ENCODE measurements at regions not wholly inside any gene's neighbourhood (a gene's known extent, or its start where the extent isn't known, plus 50 kb on each side); places are given as distances from the start of the nearest gene placed in this dataset.

GRCh38 chr6:88276331-88276730, 110.2 kb upstream of the CNR1 start:
- dilution Hi-C loops (cut with MboI; ENCODE audit: extremely low pct_ligation_motif_present, low sequenced_read_pairs) = no loop called here
- H3K4me3 ChIP-seq (ENCODE audit: control insufficient read depth in 2 of 3, extremely low read depth in 1 of 3, insufficient read depth in 2 of 3, low read depth in 1 of 3, low read length in 3 of 3) = no peak overlapping the region
- no peak for DNase-seq (ENCODE audit: low read depth, low spot score)
- no peaks in the 10 kb centered on the region for H3K27me3 ChIP-seq (ENCODE audit: control insufficient read depth, extremely low read depth, insufficient read depth, low read length)
- H3K79me2 ChIP-seq (ENCODE audit: control insufficient read depth, insufficient read depth, low read length) = no peaks in the 10 kb centered on the region
- no peak overlapping the region for H2AFZ ChIP-seq (ENCODE audit: control insufficient read depth, low read length)
- FAIRE-seq = no peak
- no peak for TF ChIP-seq CTCF (optimal IDR thresholded peaks at IDR 0.05 in 1 of 3, IDR thresholded peaks at IDR 0.05 in 1 of 3, conservative IDR thresholded peaks at IDR 0.05 in 1 of 3; ENCODE audit: extremely low read depth in 1 of 3, insufficient read depth in 2 of 3, low read length in 3 of 3)
- no peaks in the 10 kb centered on the region for H3K4me1 ChIP-seq (ENCODE audit: control insufficient read depth, extremely low read depth, insufficient read depth, low read length)
- H3K9ac ChIP-seq (ENCODE audit: control insufficient read depth, extremely low read depth, insufficient read depth, low read length) = no peak overlapping the region
- no peaks in the 10 kb centered on the region for H4K20me1 ChIP-seq (ENCODE audit: control insufficient read depth, extremely low read depth, insufficient read depth, low read length)
- H3K27ac ChIP-seq (ENCODE audit: control insufficient read depth, insufficient read depth, low read length) = no peak overlapping the region
- H3K4me2 ChIP-seq (ENCODE audit: control insufficient read depth, extremely low read depth, insufficient read depth, low read depth, low read length) = no peak overlapping the region
- H3K9me1 ChIP-seq (ENCODE audit: control insufficient read depth, extremely low read depth, insufficient read depth, low read length) = no peaks in the 10 kb centered on the region
- H3K36me3 ChIP-seq (ENCODE audit: control insufficient read depth in 2 of 2, extremely low read depth in 1 of 2, insufficient read depth in 2 of 2, low read length in 2 of 2) = no peaks in the 10 kb centered on the region
- H3K9me3 ChIP-seq (ENCODE audit: control insufficient read depth, low read depth, low read length) = peaks cover 3% of the 10 kb centered on the region

GRCh38 chr6:88268508-88268907, 102.4 kb upstream of the CNR1 start:
- no peaks in the 10 kb centered on the region for H3K36me3 ChIP-seq (ENCODE audit: control insufficient read depth in 2 of 2, extremely low read depth in 1 of 2, insufficient read depth in 2 of 2, low read length in 2 of 2)
- TF ChIP-seq EZH2 (IDR thresholded peaks at IDR 0.05; ENCODE audit: low read length) = no peak
- no peak for TF ChIP-seq CTCF (optimal IDR thresholded peaks at IDR 0.05 in 1 of 3, IDR thresholded peaks at IDR 0.05 in 1 of 3, conservative IDR thresholded peaks at IDR 0.05 in 1 of 3; ENCODE audit: extremely low read depth in 1 of 3, insufficient read depth in 2 of 3, low read length in 3 of 3)
- H3K9me1 ChIP-seq (ENCODE audit: control insufficient read depth, extremely low read depth, insufficient read depth, low read length) = no peaks in the 10 kb centered on the region
- no peaks in the 10 kb centered on the region for H3K4me1 ChIP-seq (ENCODE audit: control insufficient read depth, extremely low read depth, insufficient read depth, low read length)
- dilution Hi-C loops (cut with MboI; ENCODE audit: extremely low pct_ligation_motif_present, low sequenced_read_pairs) = no loop called here
- H3K27me3 ChIP-seq (ENCODE audit: control insufficient read depth, extremely low read depth, insufficient read depth, low read length) = no peaks in the 10 kb centered on the region
- H3K4me2 ChIP-seq (ENCODE audit: control insufficient read depth, extremely low read depth, insufficient read depth, low read depth, low read length) = no peak overlapping the region
- H3K4me3 ChIP-seq (ENCODE audit: control insufficient read depth in 2 of 3, extremely low read depth in 1 of 3, insufficient read depth in 2 of 3, low read depth in 1 of 3, low read length in 3 of 3) = no peak overlapping the region
- H3K9ac ChIP-seq (ENCODE audit: control insufficient read depth, extremely low read depth, insufficient read depth, low read length) = no peak overlapping the region
- H2AFZ ChIP-seq (ENCODE audit: control insufficient read depth, low read length) = no peak overlapping the region
- FAIRE-seq = no peak
- no peaks in the 10 kb centered on the region for H4K20me1 ChIP-seq (ENCODE audit: control insufficient read depth, extremely low read depth, insufficient read depth, low read length)
- DNase-seq (ENCODE audit: low read depth, low spot score) = no peak
- no peaks in the 10 kb centered on the region for H3K9me3 ChIP-seq (ENCODE audit: control insufficient read depth, low read depth, low read length)
- no peaks in the 10 kb centered on the region for H3K79me2 ChIP-seq (ENCODE audit: control insufficient read depth, insufficient read depth, low read length)
- no peak overlapping the region for H3K27ac ChIP-seq (ENCODE audit: control insufficient read depth, insufficient read depth, low read length)
